HG02798 (cell line): ENCODE measurements at regions not wholly inside any gene's neighbourhood (a gene's known extent, or its start where the extent isn't known, plus 50 kb on each side); places are given as distances from the start of the nearest gene placed in this dataset.

ENCODE experiments used
- ATAC-seq: cut with Tn5 transposase; IDR thresholded peaks from one replicate; pipeline ENCODE4 v1.9.1; 2021; ENCODE audit warnings: mild to moderate bottlenecking; ENCODE audit not compliant: unreplicated experiment, poor library complexity

GRCh38 chr2:151091583-151091982 is 170.1 kb downstream of the RBM43 start:
- no peak for ATAC-seq

GRCh38 chr2:151087377-151087776 is 174.3 kb downstream of the RBM43 start:
- no peak for ATAC-seq

- no peak for ATAC-seq
Observed at GRCh38 chr2:151085181-151085611, 176.5 kb downstream of the RBM43 start.

GRCh38 chr2:151083856-151084795 is 177.5 kb downstream of the RBM43 start:
- ATAC-seq, result no peak

- no peak for ATAC-seq
Observed at GRCh38 chr2:151078889-151079288, 182.8 kb downstream of the RBM43 start.

- ATAC-seq, result no peak
Observed at GRCh38 chr2:151071906-151072305, 189.8 kb downstream of the RBM43 start.

GRCh38 chr2:151071382-151071781 is 190.3 kb downstream of the RBM43 start:
- no peak for ATAC-seq

GRCh38 chr2:151070253-151070652 is 191.4 kb downstream of the RBM43 start:
- no peak for ATAC-seq

- no peak for ATAC-seq
Observed at GRCh38 chr2:151067658-151068369, 193.8 kb downstream of the RBM43 start.

- no peak for ATAC-seq
Observed at GRCh38 chr2:151063271-151063670, 198.4 kb downstream of the RBM43 start.

- ATAC-seq, result no peak
Observed at GRCh38 chr2:151060287-151060686, 201.4 kb downstream of the RBM43 start.

GRCh38 chr2:151056870-151057269 is 204.8 kb downstream of the RBM43 start:
- no peak for ATAC-seq

- ATAC-seq, result no peak
Observed at GRCh38 chr2:151053661-151053990, 208.0 kb downstream of the RBM43 start.

GRCh38 chr2:151052850-151053660 is 208.6 kb downstream of the RBM43 start:
- no peak for ATAC-seq

- ATAC-seq, result peak; percentile 95
Observed at GRCh38 chr2:151051574-151052220, 210.0 kb downstream of the RBM43 start.

GRCh38 chr2:151049746-151050145 is 211.9 kb downstream of the RBM43 start:
- ATAC-seq, result no peak

GRCh38 chr2:151048331-151049054 is 213.2 kb downstream of the RBM43 start:
- ATAC-seq, result no peak

- ATAC-seq, result no peak
Observed at GRCh38 chr2:151043484-151043883, 218.2 kb downstream of the RBM43 start.

- ATAC-seq, result no peak
Observed at GRCh38 chr2:151042964-151043363, 218.7 kb downstream of the RBM43 start.

GRCh38 chr2:151040039-151040438 is 221.6 kb downstream of the RBM43 start:
- ATAC-seq, result no peak
